ENCODE measurements at regions not wholly inside any gene's neighbourhood (a gene's known extent, or its start where the extent isn't known, plus 50 kb on each side); places are given as distances from the start of the nearest gene placed in this dataset.

- in situ Hi-C loops (cut with HindIII; ENCODE audit: low sequenced_read_pairs): no loop called here
Measured at GRCh38 chr18:65548316-65548715, 202.5 kb upstream of the CDH7 start.

- in situ Hi-C loops (cut with HindIII; ENCODE audit: low sequenced_read_pairs): no loop called here
Measured at GRCh38 chr18:65547046-65547445, 203.8 kb upstream of the CDH7 start.

GRCh38 chr18:65544701-65545100 lies 206.1 kb upstream of the CDH7 start:
- in situ Hi-C loops (cut with HindIII; ENCODE audit: low sequenced_read_pairs): no loop called here

GRCh38 chr18:65527879-65528633 lies 222.8 kb upstream of the CDH7 start:
- in situ Hi-C loops (cut with HindIII; ENCODE audit: low sequenced_read_pairs): no loop called here

GRCh38 chr18:65526099-65526498 lies 224.7 kb upstream of the CDH7 start:
- in situ Hi-C loops (cut with HindIII; ENCODE audit: low sequenced_read_pairs): no loop called here

GRCh38 chr18:65523461-65523860 lies 227.4 kb upstream of the CDH7 start:
- in situ Hi-C loops (cut with HindIII; ENCODE audit: low sequenced_read_pairs): no loop called here

- in situ Hi-C loops (cut with HindIII; ENCODE audit: low sequenced_read_pairs): no loop called here
Measured at GRCh38 chr18:65522907-65523306, 227.9 kb upstream of the CDH7 start.

- in situ Hi-C loops (cut with HindIII; ENCODE audit: low sequenced_read_pairs): no loop called here
Measured at GRCh38 chr18:65516209-65516608, 234.6 kb upstream of the CDH7 start.

- in situ Hi-C loops (cut with HindIII; ENCODE audit: low sequenced_read_pairs): no loop called here
Measured at GRCh38 chr18:65498605-65499004, 252.2 kb upstream of the CDH7 start.

- in situ Hi-C loops (cut with HindIII; ENCODE audit: low sequenced_read_pairs): no loop called here
Measured at GRCh38 chr18:65487569-65487968, 263.2 kb upstream of the CDH7 start.

- in situ Hi-C loops (cut with HindIII; ENCODE audit: low sequenced_read_pairs): no loop called here
Measured at GRCh38 chr18:65477455-65477854, 273.4 kb upstream of the CDH7 start.

GRCh38 chr18:65468881-65469280 lies 281.9 kb upstream of the CDH7 start:
- in situ Hi-C loops (cut with HindIII; ENCODE audit: low sequenced_read_pairs): no loop called here

- in situ Hi-C loops (cut with HindIII; ENCODE audit: low sequenced_read_pairs): no loop called here
Measured at GRCh38 chr18:65464361-65464760, 286.5 kb upstream of the CDH7 start.

GRCh38 chr18:65459741-65460140 lies 291.1 kb upstream of the CDH7 start:
- in situ Hi-C loops (cut with HindIII; ENCODE audit: low sequenced_read_pairs): no loop called here

- in situ Hi-C loops (cut with HindIII; ENCODE audit: low sequenced_read_pairs): no loop called here
Measured at GRCh38 chr18:65458871-65459270, 291.9 kb upstream of the CDH7 start.

GRCh38 chr18:65439188-65439587 lies 311.6 kb upstream of the CDH7 start:
- in situ Hi-C loops (cut with HindIII; ENCODE audit: low sequenced_read_pairs): no loop called here

GRCh38 chr18:65436430-65436829 lies 314.4 kb upstream of the CDH7 start:
- in situ Hi-C loops (cut with HindIII; ENCODE audit: low sequenced_read_pairs): no loop called here

GRCh38 chr18:65435534-65435933 lies 315.3 kb upstream of the CDH7 start:
- in situ Hi-C loops (cut with HindIII; ENCODE audit: low sequenced_read_pairs): no loop called here

GRCh38 chr18:65429601-65430000 lies 321.2 kb upstream of the CDH7 start:
- in situ Hi-C loops (cut with HindIII; ENCODE audit: low sequenced_read_pairs): no loop called here

- in situ Hi-C loops (cut with HindIII; ENCODE audit: low sequenced_read_pairs): no loop called here
Measured at GRCh38 chr18:65425366-65425765, 325.4 kb upstream of the CDH7 start.

GRCh38 chr18:65423776-65424175 lies 327.0 kb upstream of the CDH7 start:
- in situ Hi-C loops (cut with HindIII; ENCODE audit: low sequenced_read_pairs): no loop called here

- in situ Hi-C loops (cut with HindIII; ENCODE audit: low sequenced_read_pairs): no loop called here
Measured at GRCh38 chr18:65422544-65423136, 328.2 kb upstream of the CDH7 start.

GRCh38 chr18:65415098-65415497 lies 335.7 kb upstream of the CDH7 start:
- in situ Hi-C loops (cut with HindIII; ENCODE audit: low sequenced_read_pairs): no loop called here

All from endothelial cell of hepatic sinusoid (primary cell).